AG09309 (cell line): ENCODE measurements at regions not wholly inside any gene's neighbourhood (a gene's known extent, or its start where the extent isn't known, plus 50 kb on each side); places are given as distances from the start of the nearest gene placed in this dataset.

Source experiments
- DNase-seq: peaks from one replicate; pipeline ENCODE4 v3.0.0-alpha.2; 2010; ENCODE audit warnings: low read depth
- H3K4me3 ChIP-seq: 2 replicates; pipeline ENCODE4 v1.5.1; 2011; ENCODE audit warnings: mild to moderate bottlenecking, low read depth, low read length, moderate library complexity; ENCODE audit not compliant: control insufficient read depth
- CTCF ChIP-seq: IDR thresholded peaks from 2 replicates; pipeline ENCODE4 v1.5.1; 2011; ENCODE audit warnings: mild to moderate bottlenecking, low read depth, low read length, inconsistent platforms; ENCODE audit not compliant: insufficient read depth, control insufficient read depth; ENCODE audit errors: missing control alignments

- no peak for DNase-seq
- no peak overlapping the region for H3K4me3 ChIP-seq
- TF ChIP-seq CTCF, result no peak
Measured at GRCh38 chr1:63710308-63710707, 63.5 kb upstream of the ROR1 start.

- TF ChIP-seq CTCF, result no peak
- no peak overlapping the region for H3K4me3 ChIP-seq
- no peak for DNase-seq
Measured at GRCh38 chr1:63710761-63711380, 62.9 kb upstream of the ROR1 start.

- H3K4me3 ChIP-seq, result no peak overlapping the region
- no peak for DNase-seq
- TF ChIP-seq CTCF, result no peak
Measured at GRCh38 chr1:63713041-63713440, 60.8 kb upstream of the ROR1 start.

GRCh38 chr1:63713627-63714481, 60.0 kb upstream of the ROR1 start:
- peak; percentile 56 for DNase-seq
- TF ChIP-seq CTCF, result no peak
- no peak overlapping the region for H3K4me3 ChIP-seq

- no peak for TF ChIP-seq CTCF
- H3K4me3 ChIP-seq, result no peak overlapping the region
- DNase-seq, result no peak
Measured at GRCh38 chr1:63714482-63714760, 59.4 kb upstream of the ROR1 start.

GRCh38 chr1:63717511-63718065, 56.2 kb upstream of the ROR1 start:
- no peak for DNase-seq
- no peak for TF ChIP-seq CTCF

More at GRCh38 chr1:63717511-63718065, 56.2 kb upstream of the ROR1 start:
- no peak overlapping the region for H3K4me3 ChIP-seq
